Liver (tissue), 8 donors: ENCODE measurements at regions not wholly inside any gene's neighbourhood (a gene's known extent, or its start where the extent isn't known, plus 50 kb on each side); places are given as distances from the start of the nearest gene placed in this dataset.

ENCODE experiments used
- DNase-seq: peaks from one replicate; pipeline ENCODE4 v3.0.0-alpha.2; 2017; ENCODE audit warnings: low spot score
- H3K27ac ChIP-seq, 2 donors: one replicate each; pipeline ENCODE4 v1.7.0; 2013; ENCODE audit warnings: inconsistent platforms in 2 of 2, low read length in 2 of 2, control low read depth in 1 of 2, low read depth in 1 of 2, mild to moderate bottlenecking in 1 of 2
- H3K27me3 ChIP-seq, 4 donors: one replicate each; pipeline versions ENCODE4 v1.6.1 to v1.7.0; 2013; ENCODE audit warnings: low read length in 3 of 4, inconsistent platforms in 1 of 4, mild to moderate bottlenecking in 1 of 4, moderate library complexity in 1 of 4; ENCODE audit not compliant: control insufficient read depth in 4 of 4, insufficient read depth in 4 of 4
- H3K36me3 ChIP-seq, 4 donors: one replicate each; pipeline versions ENCODE4 v1.6.1 to v1.7.0; 2013; ENCODE audit warnings: low read length in 3 of 4, mild to moderate bottlenecking in 3 of 4, low read depth in 1 of 4, moderate library complexity in 1 of 4; ENCODE audit not compliant: control insufficient read depth in 4 of 4, insufficient read depth in 3 of 4
- H3K4me1 ChIP-seq, 4 donors: one replicate each; pipeline versions ENCODE4 v1.6.1 to v1.7.0; 2013; ENCODE audit warnings: low read length in 3 of 4, mild to moderate bottlenecking in 3 of 4, moderate library complexity in 1 of 4; ENCODE audit not compliant: control insufficient read depth in 4 of 4, insufficient read depth in 4 of 4
- H3K4me3 ChIP-seq, 3 donors: one replicate each; pipeline versions ENCODE4 v1.6.1 to v1.7.0; 2013; ENCODE audit warnings: low read length in 3 of 3, control low read depth in 1 of 3, low read depth in 1 of 3, mild to moderate bottlenecking in 1 of 3
- H3K9ac ChIP-seq, 2 donors: one replicate each; pipeline ENCODE4 v1.7.0; 2013; ENCODE audit warnings: low read length in 2 of 2, mild to moderate bottlenecking in 2 of 2, moderate library complexity in 2 of 2, control low read depth in 1 of 2, low read depth in 1 of 2
- H3K9me3 ChIP-seq, 4 donors: one replicate each; pipeline versions ENCODE4 v1.6.1 to v1.7.0; 2013; ENCODE audit warnings: low read length in 3 of 4; ENCODE audit not compliant: control insufficient read depth in 4 of 4
- EGR1 ChIP-seq, 2 donors: IDR thresholded peaks; 2 replicates each; pipeline ENCODE4 v1.6.1; 2016 to 2018; ENCODE audit warnings: antibody characterized with exemption in 2 of 2, low read depth in 2 of 2
- FOXA1 ChIP-seq: IDR thresholded peaks from 2 replicates; pipeline ENCODE4 v1.6.1; 2016; ENCODE audit warnings: antibody characterized with exemption
- GABPA ChIP-seq, 2 donors: IDR thresholded peaks in 1 of 2; conservative IDR thresholded peaks in 1 of 2; 2 replicates each; pipeline ENCODE4 v1.6.1; 2016; ENCODE audit warnings: antibody characterized with exemption in 2 of 2, mild to moderate bottlenecking in 1 of 2, moderate library complexity in 1 of 2
- HNF4A ChIP-seq, 2 donors: conservative IDR thresholded peaks; 2 replicates each; pipeline ENCODE4 v1.6.1; 2016; ENCODE audit warnings: antibody characterized with exemption in 2 of 2, mild to moderate bottlenecking in 2 of 2
- HNF4G ChIP-seq: IDR thresholded peaks from 2 replicates; pipeline ENCODE4 v1.6.1; 2016; ENCODE audit warnings: antibody characterized with exemption
- JUND ChIP-seq, 2 donors: IDR thresholded peaks; 2 replicates each; pipeline ENCODE4 v1.6.1; 2016; ENCODE audit warnings: antibody characterized with exemption in 2 of 2
- NR2F2 ChIP-seq: IDR thresholded peaks from 2 replicates; pipeline ENCODE4 v1.6.1; 2016; ENCODE audit warnings: antibody characterized with exemption
- RAD21 ChIP-seq, 2 donors: IDR thresholded peaks; 2 replicates each; pipeline ENCODE4 v1.6.1; 2016; ENCODE audit warnings: antibody characterized with exemption in 2 of 2, mild to moderate bottlenecking in 2 of 2
- RXRA ChIP-seq, 2 donors: IDR thresholded peaks; 2 replicates each; pipeline ENCODE4 v1.6.1; 2017 to 2018; ENCODE audit warnings: antibody characterized with exemption in 2 of 2, mild to moderate bottlenecking in 1 of 2
- SP1 ChIP-seq: IDR thresholded peaks from 2 replicates; pipeline ENCODE4 v1.6.1; 2018; ENCODE audit warnings: antibody characterized with exemption, mild to moderate bottlenecking
- TAF1 ChIP-seq: conservative IDR thresholded peaks from 2 replicates; pipeline ENCODE4 v1.6.1; 2016; ENCODE audit warnings: antibody characterized with exemption, mild to moderate bottlenecking
- YY1 ChIP-seq: IDR thresholded peaks from 2 replicates; pipeline ENCODE4 v1.6.1; 2016; ENCODE audit warnings: antibody characterized with exemption, mild to moderate bottlenecking
- WGBS: extraction: QIAGEN DNeasy Blood & Tissue Kit; methylation state at CpG from one replicate; pipeline ENCODE4 v1.1.7; 2013; 5-methylcytosine and 5-hydroxymethylcytosine counted together
- TF ChIP-seq, protein P1 (sequence below): IDR thresholded peaks from 2 replicates; pipeline ENCODE4 v1.6.1; 2016; ENCODE audit warnings: antibody characterized with exemption
- TF ChIP-seq, protein P2 (sequence below): fragments of 150-350 bp; IDR thresholded peaks from 2 replicates; pipeline ENCODE4 v1.5.1; 2017; ENCODE audit warnings: improper control_type of control experiment, low read depth, low read length; ENCODE audit not compliant: missing input control
- TF ChIP-seq, protein P3 (sequence below): IDR thresholded peaks from 2 replicates; pipeline ENCODE4 v1.6.1; 2016; ENCODE audit warnings: antibody characterized with exemption
- TF ChIP-seq, protein P4 (sequence below): IDR thresholded peaks from 2 replicates; pipeline ENCODE4 v1.6.1; 2016; ENCODE audit warnings: antibody characterized with exemption
- TF ChIP-seq, protein P5 (sequence below): IDR thresholded peaks from 2 replicates; pipeline ENCODE4 v1.6.1; 2016; ENCODE audit warnings: antibody characterized with exemption, mild to moderate bottlenecking
- donor health status: healthy.
- donor health status: healthy.
- donor health status: healthy.
- donor health status: healthy.
- donor health status: healthy.

DNA sequence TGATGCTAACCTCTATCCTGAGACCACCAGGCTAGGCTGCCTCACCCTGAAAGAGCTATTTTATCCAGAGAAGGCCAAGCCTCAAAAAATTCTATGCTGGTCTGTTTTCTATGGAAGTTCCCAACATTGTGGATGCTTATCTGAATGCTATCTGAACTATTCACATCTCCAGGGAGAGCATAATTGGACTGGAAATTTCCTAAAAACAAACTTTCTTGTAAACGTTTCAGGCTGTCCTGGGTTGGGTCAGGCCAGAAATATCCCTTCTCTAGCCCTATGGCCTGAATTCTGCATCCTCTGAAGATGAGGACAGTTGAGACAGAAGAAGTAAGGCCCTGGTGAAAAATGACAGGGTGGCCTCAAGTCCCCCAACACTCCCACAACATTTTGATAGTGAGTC is 706.4 kb upstream of the NR2F2 start:
- no peaks in the 10 kb centered on the region for H3K9me3 ChIP-seq
- peaks cover 0 to 10% (median 0%) of the 10 kb centered on the region in 4 donors for H3K4me1 ChIP-seq
- no peak overlapping the region for H3K27ac ChIP-seq
- H3K4me3 ChIP-seq = no peak overlapping the region
- H3K27me3 ChIP-seq = no peaks in the 10 kb centered on the region
- no peak for TF ChIP-seq RAD21 (IDR thresholded peaks at IDR 0.05)
- no peaks in the 10 kb centered on the region for H3K36me3 ChIP-seq
- no peak for DNase-seq
- H3K9ac ChIP-seq = no peak overlapping the region
- WGBS = 70% methylated on average over 1 of the region's 1 CpG

DNA sequence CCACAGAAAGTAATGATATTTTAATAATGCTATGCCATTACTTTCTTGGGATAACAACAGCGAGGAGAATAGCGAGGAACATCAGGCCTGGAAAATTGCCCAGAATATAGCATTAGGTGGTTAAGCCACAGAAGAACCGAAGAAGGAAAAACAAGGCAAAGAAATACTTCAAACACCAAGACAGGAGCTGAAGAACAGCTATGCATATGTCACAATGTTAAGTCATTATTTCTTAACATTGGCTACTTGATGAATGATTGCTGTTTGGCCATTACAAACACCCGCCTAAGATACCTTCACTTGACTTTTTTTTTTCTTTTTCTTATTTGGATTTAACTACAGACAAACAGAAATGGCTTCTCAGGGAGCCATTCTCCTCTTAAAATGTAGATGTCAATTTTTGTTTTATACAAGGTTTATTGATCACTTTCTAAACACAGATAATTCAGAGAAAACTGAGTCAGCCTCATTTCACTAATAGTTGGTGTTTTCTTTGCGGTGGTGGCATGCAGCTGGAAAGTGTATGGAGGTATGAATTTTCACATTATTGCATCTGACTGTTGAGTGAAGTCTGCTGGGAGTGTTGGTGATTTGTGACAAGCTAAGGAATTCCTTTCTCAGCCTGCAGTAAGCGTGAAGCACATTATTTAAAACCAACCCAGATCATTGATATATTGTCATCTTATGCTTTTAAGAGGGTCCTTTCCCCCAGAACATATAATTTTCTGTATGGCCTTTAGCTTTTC is 705.7 kb upstream of the NR2F2 start:
- Histone ChIP-seq H3K27me3 (no peaks in the 10 kb centered on the region), H3K9me3 (no peaks in the 10 kb centered on the region), H3K27ac (no peak overlapping the region), H3K4me3 (no peak overlapping the region), H3K36me3 (no peaks in the 10 kb centered on the region), H3K9ac (no peak overlapping the region), H3K4me1 (peaks cover 0 to 10% (median 0%) of the 10 kb centered on the region in 4 donors)
- 87% methylated on average over 6 of the region's 6 CpGs for WGBS
- TF ChIP-seq TAF1 = no peak
- TF ChIP-seq GABPA (IDR thresholded peaks at IDR 0.05 in 1 of 2, conservative IDR thresholded peaks at IDR 0.05 in 1 of 2) = no peak
- TF ChIP-seq HNF4A (conservative IDR thresholded peaks at IDR 0.05) = no peak
- no peak for TF ChIP-seq NR2F2
- TF ChIP-seq YY1 = no peak
- TF ChIP-seq JUND (IDR thresholded peaks at IDR 0.05) = no peak
- DNase-seq = no peak

DNA sequence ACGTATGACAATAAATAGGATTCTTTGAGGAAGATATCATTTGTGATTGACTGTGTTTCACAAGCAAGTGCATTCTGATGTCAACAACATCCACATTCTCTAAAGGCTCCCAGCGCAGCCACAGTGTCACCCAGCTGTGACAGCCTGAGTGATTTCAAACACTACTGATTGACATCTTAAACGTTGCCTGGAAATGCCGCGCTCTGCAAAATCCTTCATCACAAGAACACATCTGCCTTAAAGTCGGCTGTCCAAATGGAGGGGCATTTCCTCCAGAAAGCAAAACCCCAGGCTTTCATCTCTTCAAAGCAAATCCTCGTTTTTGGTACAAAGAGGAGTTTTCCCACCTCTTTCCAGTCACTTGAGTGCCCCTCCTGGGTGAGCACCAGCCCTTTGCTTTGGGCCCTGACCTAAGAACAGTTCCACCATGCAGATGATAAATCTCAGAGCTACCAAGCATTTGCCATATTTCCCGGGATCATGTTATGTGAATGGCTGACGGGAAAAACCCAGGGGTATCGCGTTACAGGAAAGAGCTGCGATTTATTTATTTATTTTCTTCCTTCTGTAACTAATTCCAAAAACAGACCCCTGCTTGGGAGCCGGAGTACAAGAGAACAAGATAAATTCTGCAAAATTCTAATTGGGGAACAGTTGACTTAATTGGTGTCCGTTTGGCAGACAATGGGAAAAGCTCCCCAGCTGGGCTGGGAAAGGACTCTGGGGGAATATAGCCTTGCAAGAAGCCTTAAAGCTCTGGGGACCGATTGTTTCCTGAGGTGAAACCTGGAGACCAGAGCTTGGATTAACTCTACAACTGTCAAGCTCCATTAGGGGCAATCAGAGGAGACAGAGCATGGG is 703.8 kb upstream of the NR2F2 start:
- WGBS = 65% methylated on average over 15 of the region's 15 CpGs
- Histone ChIP-seq H3K36me3 (no peaks in the 10 kb centered on the region), H3K9me3 (no peaks in the 10 kb centered on the region), H3K4me3 (no peak overlapping the region), H3K27me3 (no peaks in the 10 kb centered on the region), H3K4me1 (no peaks in the 10 kb centered on the region), H3K9ac (no peak overlapping the region), H3K27ac (no peak overlapping the region)
- no peak for DNase-seq
- TF ChIP-seq, protein P1, sequence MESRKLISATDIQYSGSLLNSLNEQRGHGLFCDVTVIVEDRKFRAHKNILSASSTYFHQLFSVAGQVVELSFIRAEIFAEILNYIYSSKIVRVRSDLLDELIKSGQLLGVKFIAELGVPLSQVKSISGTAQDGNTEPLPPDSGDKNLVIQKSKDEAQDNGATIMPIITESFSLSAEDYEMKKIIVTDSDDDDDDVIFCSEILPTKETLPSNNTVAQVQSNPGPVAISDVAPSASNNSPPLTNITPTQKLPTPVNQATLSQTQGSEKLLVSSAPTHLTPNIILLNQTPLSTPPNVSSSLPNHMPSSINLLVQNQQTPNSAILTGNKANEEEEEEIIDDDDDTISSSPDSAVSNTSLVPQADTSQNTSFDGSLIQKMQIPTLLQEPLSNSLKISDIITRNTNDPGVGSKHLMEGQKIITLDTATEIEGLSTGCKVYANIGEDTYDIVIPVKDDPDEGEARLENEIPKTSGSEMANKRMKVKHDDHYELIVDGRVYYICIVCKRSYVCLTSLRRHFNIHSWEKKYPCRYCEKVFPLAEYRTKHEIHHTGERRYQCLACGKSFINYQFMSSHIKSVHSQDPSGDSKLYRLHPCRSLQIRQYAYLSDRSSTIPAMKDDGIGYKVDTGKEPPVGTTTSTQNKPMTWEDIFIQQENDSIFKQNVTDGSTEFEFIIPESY = no peak
- TF ChIP-seq FOXA1 (no peak), RAD21 (IDR thresholded peaks at IDR 0.05) (no peak), HNF4A (conservative IDR thresholded peaks at IDR 0.05) (no peak), RXRA (IDR thresholded peaks at IDR 0.05) (no peak), YY1 (no peak), HNF4G (no peak), GABPA (IDR thresholded peaks at IDR 0.05 in 1 of 2, conservative IDR thresholded peaks at IDR 0.05 in 1 of 2) (no peak), EGR1 (IDR thresholded peaks at IDR 0.05; ENCODE audit: low read depth in 2 of 2) (no peak), TAF1 (no peak), JUND (IDR thresholded peaks at IDR 0.05) (no peak), NR2F2 (no peak), SP1 (no peak)
- TF ChIP-seq, protein P2, sequence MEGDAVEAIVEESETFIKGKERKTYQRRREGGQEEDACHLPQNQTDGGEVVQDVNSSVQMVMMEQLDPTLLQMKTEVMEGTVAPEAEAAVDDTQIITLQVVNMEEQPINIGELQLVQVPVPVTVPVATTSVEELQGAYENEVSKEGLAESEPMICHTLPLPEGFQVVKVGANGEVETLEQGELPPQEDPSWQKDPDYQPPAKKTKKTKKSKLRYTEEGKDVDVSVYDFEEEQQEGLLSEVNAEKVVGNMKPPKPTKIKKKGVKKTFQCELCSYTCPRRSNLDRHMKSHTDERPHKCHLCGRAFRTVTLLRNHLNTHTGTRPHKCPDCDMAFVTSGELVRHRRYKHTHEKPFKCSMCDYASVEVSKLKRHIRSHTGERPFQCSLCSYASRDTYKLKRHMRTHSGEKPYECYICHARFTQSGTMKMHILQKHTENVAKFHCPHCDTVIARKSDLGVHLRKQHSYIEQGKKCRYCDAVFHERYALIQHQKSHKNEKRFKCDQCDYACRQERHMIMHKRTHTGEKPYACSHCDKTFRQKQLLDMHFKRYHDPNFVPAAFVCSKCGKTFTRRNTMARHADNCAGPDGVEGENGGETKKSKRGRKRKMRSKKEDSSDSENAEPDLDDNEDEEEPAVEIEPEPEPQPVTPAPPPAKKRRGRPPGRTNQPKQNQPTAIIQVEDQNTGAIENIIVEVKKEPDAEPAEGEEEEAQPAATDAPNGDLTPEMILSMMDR = no peak
- TF ChIP-seq, protein P3, sequence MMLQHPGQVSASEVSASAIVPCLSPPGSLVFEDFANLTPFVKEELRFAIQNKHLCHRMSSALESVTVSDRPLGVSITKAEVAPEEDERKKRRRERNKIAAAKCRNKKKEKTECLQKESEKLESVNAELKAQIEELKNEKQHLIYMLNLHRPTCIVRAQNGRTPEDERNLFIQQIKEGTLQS = no peak
- TF ChIP-seq, protein P4, sequence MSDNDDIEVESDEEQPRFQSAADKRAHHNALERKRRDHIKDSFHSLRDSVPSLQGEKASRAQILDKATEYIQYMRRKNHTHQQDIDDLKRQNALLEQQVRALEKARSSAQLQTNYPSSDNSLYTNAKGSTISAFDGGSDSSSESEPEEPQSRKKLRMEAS = no peak
- TF ChIP-seq, protein P5, sequence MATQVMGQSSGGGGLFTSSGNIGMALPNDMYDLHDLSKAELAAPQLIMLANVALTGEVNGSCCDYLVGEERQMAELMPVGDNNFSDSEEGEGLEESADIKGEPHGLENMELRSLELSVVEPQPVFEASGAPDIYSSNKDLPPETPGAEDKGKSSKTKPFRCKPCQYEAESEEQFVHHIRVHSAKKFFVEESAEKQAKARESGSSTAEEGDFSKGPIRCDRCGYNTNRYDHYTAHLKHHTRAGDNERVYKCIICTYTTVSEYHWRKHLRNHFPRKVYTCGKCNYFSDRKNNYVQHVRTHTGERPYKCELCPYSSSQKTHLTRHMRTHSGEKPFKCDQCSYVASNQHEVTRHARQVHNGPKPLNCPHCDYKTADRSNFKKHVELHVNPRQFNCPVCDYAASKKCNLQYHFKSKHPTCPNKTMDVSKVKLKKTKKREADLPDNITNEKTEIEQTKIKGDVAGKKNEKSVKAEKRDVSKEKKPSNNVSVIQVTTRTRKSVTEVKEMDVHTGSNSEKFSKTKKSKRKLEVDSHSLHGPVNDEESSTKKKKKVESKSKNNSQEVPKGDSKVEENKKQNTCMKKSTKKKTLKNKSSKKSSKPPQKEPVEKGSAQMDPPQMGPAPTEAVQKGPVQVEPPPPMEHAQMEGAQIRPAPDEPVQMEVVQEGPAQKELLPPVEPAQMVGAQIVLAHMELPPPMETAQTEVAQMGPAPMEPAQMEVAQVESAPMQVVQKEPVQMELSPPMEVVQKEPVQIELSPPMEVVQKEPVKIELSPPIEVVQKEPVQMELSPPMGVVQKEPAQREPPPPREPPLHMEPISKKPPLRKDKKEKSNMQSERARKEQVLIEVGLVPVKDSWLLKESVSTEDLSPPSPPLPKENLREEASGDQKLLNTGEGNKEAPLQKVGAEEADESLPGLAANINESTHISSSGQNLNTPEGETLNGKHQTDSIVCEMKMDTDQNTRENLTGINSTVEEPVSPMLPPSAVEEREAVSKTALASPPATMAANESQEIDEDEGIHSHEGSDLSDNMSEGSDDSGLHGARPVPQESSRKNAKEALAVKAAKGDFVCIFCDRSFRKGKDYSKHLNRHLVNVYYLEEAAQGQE = no peak
